Esophagus muscularis mucosa (tissue), 3 donors: ENCODE measurements at regions not wholly inside any gene's neighbourhood (a gene's known extent, or its start where the extent isn't known, plus 50 kb on each side); places are given as distances from the start of the nearest gene placed in this dataset.

Experiments used
- CTCF ChIP-seq, 3 experiments: fragments of 200-600 bp in 2 of 3; fragments of 450-650 bp in 1 of 3; sonication (generic) in 2 of 3; IDR thresholded peaks; one replicate each; pipeline ENCODE4 v1.5.1; 2017 to 2019; ENCODE audit warnings: antibody characterized with exemption in 3 of 3, mild to moderate bottlenecking in 2 of 3, moderate library complexity in 1 of 3
- POLR2AphosphoS5 ChIP-seq, 2 donors: sonication (generic); formaldehyde crosslinking; IDR thresholded peaks; one replicate each; pipeline ENCODE4 v1.6.1; 2017; ENCODE audit warnings: antibody characterized with exemption in 2 of 2

- TF ChIP-seq CTCF (IDR thresholded peaks at IDR 0.05) (no peak), POLR2AphosphoS5 (IDR thresholded peaks at IDR 0.05) (no peak)
Measured at GRCh38 chr2:66084948-66085590, 349.9 kb upstream of the MEIS1 start.
